ENCODE measurements at regions not wholly inside any gene's neighbourhood (a gene's known extent, or its start where the extent isn't known, plus 50 kb on each side); places are given as distances from the start of the nearest gene placed in this dataset.

GRCh38 chr3:54021071-54021470 is 101.3 kb upstream of the CACNA2D3 start:
- Histone ChIP-seq H3K36me3 (ENCODE audit: control insufficient read depth, insufficient read depth, low read length) (no peaks in the 10 kb centered on the region), H3K4me3 (ENCODE audit: low read depth, low read length) (no peak overlapping the region), H3K27me3 (ENCODE audit: control insufficient read depth, insufficient read depth, low read length) (no peaks in the 10 kb centered on the region)
- TF ChIP-seq CTCF (IDR thresholded peaks at IDR 0.05; ENCODE audit: insufficient read depth, low read length, poor library complexity, severe bottlenecking) = no peak
- no peak for DNase-seq (ENCODE audit: low read depth)

- Histone ChIP-seq H3K27me3 (ENCODE audit: control insufficient read depth, insufficient read depth, low read length) (no peaks in the 10 kb centered on the region), H3K36me3 (ENCODE audit: control insufficient read depth, insufficient read depth, low read length) (no peaks in the 10 kb centered on the region)
- no peak for TF ChIP-seq CTCF (IDR thresholded peaks at IDR 0.05; ENCODE audit: insufficient read depth, low read length, poor library complexity, severe bottlenecking)
These were observed 101.9 kb upstream of the CACNA2D3 start for GRCh38 chr3:54020436-54020835.

GRCh38 chr3:54014067-54014466 is 108.3 kb upstream of the CACNA2D3 start:
- no peak overlapping the region for H3K4me3 ChIP-seq (ENCODE audit: low read depth, low read length)
- H3K27me3 ChIP-seq (ENCODE audit: control insufficient read depth, insufficient read depth, low read length) = no peaks in the 10 kb centered on the region
- TF ChIP-seq CTCF (IDR thresholded peaks at IDR 0.05; ENCODE audit: insufficient read depth, low read length, poor library complexity, severe bottlenecking) = no peak
- DNase-seq (ENCODE audit: low read depth) = no peak
- H3K36me3 ChIP-seq (ENCODE audit: control insufficient read depth, insufficient read depth, low read length) = no peaks in the 10 kb centered on the region

More at GRCh38 chr3:54020436-54020835, 101.9 kb upstream of the CACNA2D3 start:
- no peak overlapping the region for H3K4me3 ChIP-seq (ENCODE audit: low read depth, low read length)
- DNase-seq (ENCODE audit: low read depth) = no peak

- H3K27me3 ChIP-seq (ENCODE audit: control insufficient read depth, insufficient read depth, low read length) = peaks cover 2% of the 10 kb centered on the region
- DNase-seq (ENCODE audit: low read depth) = no peak
- TF ChIP-seq CTCF (IDR thresholded peaks at IDR 0.05; ENCODE audit: insufficient read depth, low read length, poor library complexity, severe bottlenecking) = no peak
- no peaks in the 10 kb centered on the region for H3K36me3 ChIP-seq (ENCODE audit: control insufficient read depth, insufficient read depth, low read length)
- H3K4me3 ChIP-seq (ENCODE audit: low read depth, low read length) = no peak overlapping the region
These were observed 113.6 kb upstream of the CACNA2D3 start for GRCh38 chr3:54008744-54009143.

- no peaks in the 10 kb centered on the region for H3K36me3 ChIP-seq (ENCODE audit: control insufficient read depth, insufficient read depth, low read length)
- TF ChIP-seq CTCF (IDR thresholded peaks at IDR 0.05; ENCODE audit: insufficient read depth, low read length, poor library complexity, severe bottlenecking) = no peak
- no peak for DNase-seq (ENCODE audit: low read depth)
- peaks cover 2% of the 10 kb centered on the region for H3K27me3 ChIP-seq (ENCODE audit: control insufficient read depth, insufficient read depth, low read length)
- H3K4me3 ChIP-seq (ENCODE audit: low read depth, low read length) = no peak overlapping the region
These were observed 114.3 kb upstream of the CACNA2D3 start for GRCh38 chr3:54008099-54008498.

GRCh38 chr3:54004335-54004734 is 112.7 kb upstream of the SELENOK start:
- Histone ChIP-seq H3K36me3 (ENCODE audit: control insufficient read depth, insufficient read depth, low read length) (no peaks in the 10 kb centered on the region), H3K27me3 (ENCODE audit: control insufficient read depth, insufficient read depth, low read length) (peaks cover 2% of the 10 kb centered on the region), H3K4me3 (ENCODE audit: low read depth, low read length) (no peak overlapping the region)
- no peak for TF ChIP-seq CTCF (IDR thresholded peaks at IDR 0.05; ENCODE audit: insufficient read depth, low read length, poor library complexity, severe bottlenecking)
- DNase-seq (ENCODE audit: low read depth) = no peak

Data from kidney epithelial cell (primary cell).